ENCODE measurements at regions not wholly inside any gene's neighbourhood (a gene's known extent, or its start where the extent isn't known, plus 50 kb on each side); places are given as distances from the start of the nearest gene placed in this dataset.

DNA sequence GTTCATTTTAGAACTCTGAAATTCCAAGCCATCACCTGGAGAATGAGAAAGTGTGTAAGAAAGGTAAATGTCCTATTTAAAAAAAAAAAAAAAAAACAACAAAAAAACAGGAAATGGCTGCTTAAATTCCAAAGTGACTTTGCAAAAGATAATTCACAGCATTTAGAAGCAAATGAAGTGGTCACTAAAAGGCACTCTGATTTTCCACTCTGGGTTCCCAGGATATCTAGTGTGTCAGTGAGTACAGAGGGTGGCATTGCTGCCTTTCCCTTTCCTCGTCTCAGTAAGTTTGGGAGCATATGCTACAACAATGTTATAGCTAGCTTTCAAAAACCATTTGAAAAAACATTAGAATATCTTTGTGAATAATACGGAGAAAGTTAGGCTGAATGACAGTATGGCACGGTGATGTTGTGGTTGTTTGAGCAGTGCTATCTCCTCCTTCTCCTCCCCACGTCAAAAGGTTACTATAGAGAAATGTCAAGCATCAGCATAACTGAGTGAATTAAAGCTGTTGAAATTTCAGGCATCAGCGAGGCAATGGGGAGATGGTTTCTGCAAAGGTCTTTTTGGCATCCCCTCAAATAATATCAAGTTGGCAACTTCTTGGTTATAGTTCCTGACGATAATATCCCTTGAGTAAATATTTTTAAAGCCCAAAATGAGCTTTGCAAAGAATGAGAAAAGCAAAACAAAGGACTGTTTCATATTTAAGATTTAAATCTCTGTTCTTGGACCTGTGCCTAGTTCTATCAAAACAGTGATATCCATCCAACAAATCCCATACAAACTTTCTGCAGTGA is 164.5 kb upstream of the E2F7 start:
- Histone ChIP-seq H3K9ac (replicated peaks; ENCODE audit: extremely low read depth, insufficient read depth, low read length) (no peak overlapping the region), H4K20me1 (replicated peaks; ENCODE audit: control insufficient read depth, extremely low read depth, insufficient read depth, low read length) (no peaks in the 10 kb centered on the region), H3K9me3 (replicated peaks; ENCODE audit: control insufficient read depth, insufficient read depth, low read length) (no peaks in the 10 kb centered on the region), H2AFZ (ENCODE audit: low read depth, low read length) (peak overlapping the region; percentile 38), H3K4me3 (replicated peaks in 1 of 3; ENCODE audit: insufficient read depth in 1 of 3, low read depth in 1 of 3, low read length in 3 of 3) (peak overlapping the region in 1 of 3 experiments; percentile 28), H3K27ac (ENCODE audit: insufficient read depth, low read depth, low read length) (no peak overlapping the region), H3K4me1 (ENCODE audit: control insufficient read depth, extremely low read depth, insufficient read depth, low read length) (peaks cover 30% of the 10 kb centered on the region), H3K9me1 (replicated peaks; ENCODE audit: control insufficient read depth, extremely low read depth, insufficient read depth, low read length) (no peaks in the 10 kb centered on the region), H3K4me2 (ENCODE audit: insufficient read depth, low read length) (peak overlapping the region; percentile 86), H3K27me3 (ENCODE audit: control insufficient read depth in 2 of 2, insufficient read depth in 2 of 2, low read length in 2 of 2) (peaks cover 2 to 3% of the 10 kb centered on the region in 2 experiments), H3K79me2 (ENCODE audit: control insufficient read depth, insufficient read depth, low read length) (no peaks in the 10 kb centered on the region), H3K36me3 (ENCODE audit: control insufficient read depth in 2 of 2, extremely low read depth in 1 of 2, insufficient read depth in 2 of 2, low read length in 2 of 2) (no peaks in the 10 kb centered on the region)
- intact Hi-C loops (cut with micrococcal nuclease): loop anchor here (1.0 to 5.0 kb wide), 2 partner anchors 17 to 163 kb away; partner anchors contain the start of gene E2F7
- DNase-seq (ENCODE audit: low read depth, low spot score) (peak; percentile 85), FAIRE-seq (peak; percentile 54)
- ChIA-PET CTCF (interaction anchor here (0.7 to 1.1 kb wide), 6 partner anchors 11 to 95 kb away, joined by 3 to 6 read pairs (median 4); no protein-coding TSS in a partner anchor), POLR2A (no interaction called here)
- dilution Hi-C loops (cut with MboI; ENCODE audit: extremely low pct_ligation_motif_present, low sequenced_read_pairs): no loop called here
- TF ChIP-seq POLR2AphosphoS5 (IDR thresholded peaks at IDR 0.05; ENCODE audit: insufficient read depth, low read depth, low read length): no peak
- TF ChIP-seq GATA2 (IDR thresholded peaks at IDR 0.05; ENCODE audit: insufficient read depth, insufficient read length, low read depth, low read length): no peak
- no peak for TF ChIP-seq POLR2A (IDR thresholded peaks at IDR 0.05; ENCODE audit: low read depth, low read length)
- TF ChIP-seq EZH2 (IDR thresholded peaks at IDR 0.05; ENCODE audit: borderline replicate concordance, low read depth, low read length, severe bottlenecking): no peak
- no peak for TF ChIP-seq FOS (IDR thresholded peaks at IDR 0.05; ENCODE audit: borderline replicate concordance, insufficient read depth, low read length)
- TF ChIP-seq, protein P1, sequence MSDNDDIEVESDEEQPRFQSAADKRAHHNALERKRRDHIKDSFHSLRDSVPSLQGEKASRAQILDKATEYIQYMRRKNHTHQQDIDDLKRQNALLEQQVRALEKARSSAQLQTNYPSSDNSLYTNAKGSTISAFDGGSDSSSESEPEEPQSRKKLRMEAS (IDR thresholded peaks at IDR 0.05; ENCODE audit: insufficient read depth, insufficient read length): no peak
- TF ChIP-seq JUN (IDR thresholded peaks at IDR 0.05; ENCODE audit: borderline replicate concordance, insufficient read depth, insufficient read length, low read depth): no peak
- TF ChIP-seq CTCF (IDR thresholded peaks at IDR 0.05; ENCODE audit: extremely low read depth in 1 of 2, insufficient read depth in 1 of 2, low read depth in 1 of 2, low read length in 2 of 2): no peak
- TF ChIP-seq MYC (IDR thresholded peaks at IDR 0.05; ENCODE audit: low read depth, low read length): no peak
- BruUV-seq (replicated peaks): no TSS peak

Data from endothelial cell of umbilical vein (primary cell).